ENCODE measurements at regions not wholly inside any gene's neighbourhood (a gene's known extent, or its start where the extent isn't known, plus 50 kb on each side); places are given as distances from the start of the nearest gene placed in this dataset.

DNA sequence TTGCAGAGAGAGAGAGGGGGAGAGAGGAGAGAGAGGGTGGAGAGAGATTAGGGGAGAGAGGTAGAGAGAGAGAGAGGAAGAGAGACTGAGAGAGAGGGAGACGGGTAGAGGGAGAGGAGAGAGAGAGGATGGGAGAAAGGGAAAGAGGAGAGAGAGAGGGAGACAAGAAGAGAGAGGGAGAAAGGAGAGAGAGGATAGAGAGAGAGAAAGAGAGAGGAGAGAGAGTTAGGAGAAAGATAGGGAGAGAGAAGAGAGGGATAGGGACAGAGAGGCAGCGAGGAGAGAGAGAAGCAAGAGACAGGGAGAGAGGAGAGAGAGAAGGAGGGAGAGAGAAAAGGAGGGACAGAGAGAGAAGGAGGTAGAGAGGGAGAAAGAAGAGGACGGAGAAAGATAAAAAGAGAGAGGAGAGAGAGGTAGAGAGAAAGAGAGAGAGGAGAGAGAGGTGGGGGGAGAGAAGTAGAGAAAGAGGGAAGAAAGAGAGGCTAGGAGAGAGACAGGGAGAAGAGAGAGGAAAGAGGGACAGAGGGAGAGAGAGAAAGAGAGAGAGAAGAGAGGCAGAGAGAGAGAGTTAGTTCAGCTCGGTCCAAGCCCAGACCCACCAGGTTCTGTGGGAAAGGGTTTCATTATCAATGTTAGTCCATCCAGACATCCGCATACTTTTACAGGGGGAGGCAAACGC is 399.3 kb downstream of the ZSWIM6 start:
- intact Hi-C loops (cut with DNase I) = no loop called here
- 40% methylated on average over 6 of the region's 6 CpGs for WGBS (ENCODE audit: insufficient coverage, low coverage, low lambda C conversion rate, missing lambda C conversion rate)
- H3K27ac ChIP-seq = peak overlapping the region in 1 of 3 donors; percentile 16
- H3K36me3 ChIP-seq = no peaks in the 10 kb centered on the region
- peaks cover 0 to 63% (median 14%) of the 10 kb centered on the region in 4 donors for H3K4me1 ChIP-seq
- H3K27me3 ChIP-seq = no peaks in the 10 kb centered on the region
- no peak overlapping the region for H3K4me3 ChIP-seq
- ATAC-seq (no peak), DNase-seq (no peak)
- TF ChIP-seq POLR2A (IDR thresholded peaks at IDR 0.05) = no peak
- no peak for TF ChIP-seq CTCF (IDR thresholded peaks at IDR 0.05)
- H3K9me3 ChIP-seq = no peaks in the 10 kb centered on the region

- Histone ChIP-seq H3K36me3 (no peaks in the 10 kb centered on the region), H3K4me3 (no peak overlapping the region), H3K9me3 (no peaks in the 10 kb centered on the region), H3K27ac (peak overlapping the region in 1 of 3 donors; percentile 16), H3K4me1 (peaks cover 0 to 65% (median 16%) of the 10 kb centered on the region in 4 donors), H3K27me3 (no peaks in the 10 kb centered on the region)
- intact Hi-C loops (cut with DNase I) = no loop called here
- DNase-seq (no peak), ATAC-seq (peak; percentile 12 to 59 (median 38))
- TF ChIP-seq CTCF (IDR thresholded peaks at IDR 0.05) = no peak
- TF ChIP-seq POLR2A (IDR thresholded peaks at IDR 0.05) = no peak
- 22% methylated on average over 5 of the region's 5 CpGs for WGBS (ENCODE audit: insufficient coverage, low coverage, low lambda C conversion rate, missing lambda C conversion rate)
These were observed 399.9 kb downstream of the ZSWIM6 start for GRCh38 chr5:61731946-61732314.

DNA sequence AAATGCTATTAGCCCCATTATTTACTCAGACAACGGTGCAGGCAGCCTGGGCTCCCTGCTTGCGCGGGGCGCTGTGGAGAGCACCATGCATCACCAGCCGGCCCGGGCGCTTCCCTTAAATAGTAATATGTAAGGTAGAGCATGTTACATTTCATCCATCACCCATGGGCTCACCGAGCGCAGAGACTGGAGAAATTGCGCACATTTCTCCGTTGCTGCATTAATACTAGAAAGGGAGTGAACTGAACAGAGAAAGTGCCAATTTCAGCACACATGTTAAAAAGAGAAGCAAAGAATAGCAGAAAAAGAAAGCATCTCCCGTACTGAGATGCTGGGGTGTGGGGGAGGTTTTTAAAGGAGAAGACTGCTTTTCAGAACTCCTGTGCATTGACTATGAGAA is 400.3 kb downstream of the ZSWIM6 start:
- DNase-seq = peak in 1 of 3 donors; percentile 29
- H3K4me1 ChIP-seq = peaks cover 0 to 65% (median 16%) of the 10 kb centered on the region in 4 donors
- no peak for TF ChIP-seq CTCF (IDR thresholded peaks at IDR 0.05)
- TF ChIP-seq POLR2A (IDR thresholded peaks at IDR 0.05) = no peak

DNA sequence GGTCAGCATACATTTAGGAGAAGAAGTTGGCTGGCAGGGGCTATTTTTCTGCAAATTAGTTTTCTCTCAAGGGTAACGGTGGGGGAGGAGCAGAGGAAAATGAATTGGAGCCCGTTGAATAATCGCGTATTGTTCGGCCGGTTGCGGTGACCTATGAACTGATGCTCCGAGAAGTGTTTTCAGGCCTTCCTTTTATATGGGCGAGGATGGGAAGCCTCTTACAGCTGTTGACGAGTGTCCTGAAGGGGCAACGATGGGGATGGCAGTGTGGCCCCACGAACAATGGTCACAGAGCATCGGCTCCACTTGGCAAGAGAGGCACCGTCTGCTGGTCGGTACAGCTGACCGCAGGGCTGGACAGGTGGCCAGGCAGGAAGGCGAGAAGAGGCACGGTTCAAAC is 400.7 kb downstream of the ZSWIM6 start:
- WGBS (ENCODE audit: insufficient coverage, low coverage, low lambda C conversion rate, missing lambda C conversion rate) = 92% methylated on average over 12 of the region's 18 CpGs
- no peak for DNase-seq
- H3K27ac ChIP-seq = no peak overlapping the region

More for the DNA sequence above, 400.3 kb downstream of the ZSWIM6 start:
- no peak overlapping the region for H3K27ac ChIP-seq
- no peak overlapping the region for H3K4me3 ChIP-seq
- no peaks in the 10 kb centered on the region for H3K27me3 ChIP-seq
- intact Hi-C loops (cut with DNase I) = no loop called here
- ATAC-seq = peak in 1 of 4 donors; percentile 5
- 37% methylated on average over 12 of the region's 12 CpGs for WGBS (ENCODE audit: insufficient coverage, low coverage, low lambda C conversion rate, missing lambda C conversion rate)
- H3K36me3 ChIP-seq = no peaks in the 10 kb centered on the region
- H3K9me3 ChIP-seq = no peaks in the 10 kb centered on the region

More for the DNA sequence above, 400.7 kb downstream of the ZSWIM6 start:
- no peaks in the 10 kb centered on the region for H3K36me3 ChIP-seq
- no peaks in the 10 kb centered on the region for H3K27me3 ChIP-seq
- no peak for ATAC-seq
- intact Hi-C loops (cut with DNase I) = no loop called here
- H3K4me1 ChIP-seq = peaks cover 0 to 64% (median 16%) of the 10 kb centered on the region in 4 donors
- no peaks in the 10 kb centered on the region for H3K9me3 ChIP-seq
- TF ChIP-seq POLR2A (IDR thresholded peaks at IDR 0.05) = no peak
- TF ChIP-seq CTCF (IDR thresholded peaks at IDR 0.05) = no peak
- no peak overlapping the region for H3K4me3 ChIP-seq
